ENCODE measurements at regions not wholly inside any gene's neighbourhood (a gene's known extent, or its start where the extent isn't known, plus 50 kb on each side); places are given as distances from the start of the nearest gene placed in this dataset.

DNA sequence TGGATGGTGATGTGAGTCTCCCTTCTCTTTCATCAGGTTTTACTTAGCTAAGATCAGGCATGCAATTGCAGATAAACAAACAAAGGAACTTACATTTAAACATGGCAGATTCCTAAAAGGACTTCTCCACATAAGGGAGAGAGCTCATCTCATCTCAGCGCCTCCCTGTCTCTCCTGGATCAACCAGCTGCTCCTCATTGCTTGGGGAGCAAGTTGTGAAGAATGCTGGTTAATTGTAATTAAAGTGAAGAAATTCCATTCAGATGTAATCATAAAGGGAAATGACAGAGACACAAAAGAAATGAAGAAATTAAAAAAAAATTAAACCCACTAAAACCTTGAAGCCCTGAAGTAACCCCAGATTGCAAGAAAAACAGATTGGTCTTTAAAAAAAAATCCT, 104.4 kb upstream of the DIO2 start:
- Histone ChIP-seq H3K9me3 (peaks cover 0 to 8% (median 0%) of the 10 kb centered on the region in 3 donors), H3K27me3 (no peaks in the 10 kb centered on the region), H3K36me3 (no peaks in the 10 kb centered on the region), H3K27ac (no peak overlapping the region), H3K4me1 (peaks cover 0 to 14% (median 5%) of the 10 kb centered on the region in 3 donors), H3K4me3 (no peak overlapping the region)
- TF ChIP-seq, protein P1, sequence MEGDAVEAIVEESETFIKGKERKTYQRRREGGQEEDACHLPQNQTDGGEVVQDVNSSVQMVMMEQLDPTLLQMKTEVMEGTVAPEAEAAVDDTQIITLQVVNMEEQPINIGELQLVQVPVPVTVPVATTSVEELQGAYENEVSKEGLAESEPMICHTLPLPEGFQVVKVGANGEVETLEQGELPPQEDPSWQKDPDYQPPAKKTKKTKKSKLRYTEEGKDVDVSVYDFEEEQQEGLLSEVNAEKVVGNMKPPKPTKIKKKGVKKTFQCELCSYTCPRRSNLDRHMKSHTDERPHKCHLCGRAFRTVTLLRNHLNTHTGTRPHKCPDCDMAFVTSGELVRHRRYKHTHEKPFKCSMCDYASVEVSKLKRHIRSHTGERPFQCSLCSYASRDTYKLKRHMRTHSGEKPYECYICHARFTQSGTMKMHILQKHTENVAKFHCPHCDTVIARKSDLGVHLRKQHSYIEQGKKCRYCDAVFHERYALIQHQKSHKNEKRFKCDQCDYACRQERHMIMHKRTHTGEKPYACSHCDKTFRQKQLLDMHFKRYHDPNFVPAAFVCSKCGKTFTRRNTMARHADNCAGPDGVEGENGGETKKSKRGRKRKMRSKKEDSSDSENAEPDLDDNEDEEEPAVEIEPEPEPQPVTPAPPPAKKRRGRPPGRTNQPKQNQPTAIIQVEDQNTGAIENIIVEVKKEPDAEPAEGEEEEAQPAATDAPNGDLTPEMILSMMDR (IDR thresholded peaks at IDR 0.05), result no peak
- TF ChIP-seq POLR2A (IDR thresholded peaks at IDR 0.05) (no peak), EP300 (IDR thresholded peaks at IDR 0.05) (no peak), POLR2AphosphoS5 (IDR thresholded peaks at IDR 0.05) (no peak)
- no peak for ATAC-seq
- 90% methylated on average over 1 of the region's 1 CpG; no CpG with 5 or more reads in 1 of the 2 donors for WGBS, 2 donors (ENCODE audit: low coverage in 1 of 2)

- Histone ChIP-seq H3K9me3 (no peaks in the 10 kb centered on the region), H3K4me3 (no peak overlapping the region), H3K27ac (no peak overlapping the region), H3K36me3 (no peaks in the 10 kb centered on the region), H3K4me1 (peaks cover 0 to 14% (median 5%) of the 10 kb centered on the region in 3 donors), H3K27me3 (no peaks in the 10 kb centered on the region)
- no peak for ATAC-seq
- TF ChIP-seq POLR2AphosphoS5 (IDR thresholded peaks at IDR 0.05), result no peak
- no peak for TF ChIP-seq EP300 (IDR thresholded peaks at IDR 0.05)
- TF ChIP-seq, protein P1 (IDR thresholded peaks at IDR 0.05), result no peak
- no peak for TF ChIP-seq POLR2A (IDR thresholded peaks at IDR 0.05)
Measured at GRCh38 chr14:80313806-80314205, 102.5 kb upstream of the DIO2 start.

DNA sequence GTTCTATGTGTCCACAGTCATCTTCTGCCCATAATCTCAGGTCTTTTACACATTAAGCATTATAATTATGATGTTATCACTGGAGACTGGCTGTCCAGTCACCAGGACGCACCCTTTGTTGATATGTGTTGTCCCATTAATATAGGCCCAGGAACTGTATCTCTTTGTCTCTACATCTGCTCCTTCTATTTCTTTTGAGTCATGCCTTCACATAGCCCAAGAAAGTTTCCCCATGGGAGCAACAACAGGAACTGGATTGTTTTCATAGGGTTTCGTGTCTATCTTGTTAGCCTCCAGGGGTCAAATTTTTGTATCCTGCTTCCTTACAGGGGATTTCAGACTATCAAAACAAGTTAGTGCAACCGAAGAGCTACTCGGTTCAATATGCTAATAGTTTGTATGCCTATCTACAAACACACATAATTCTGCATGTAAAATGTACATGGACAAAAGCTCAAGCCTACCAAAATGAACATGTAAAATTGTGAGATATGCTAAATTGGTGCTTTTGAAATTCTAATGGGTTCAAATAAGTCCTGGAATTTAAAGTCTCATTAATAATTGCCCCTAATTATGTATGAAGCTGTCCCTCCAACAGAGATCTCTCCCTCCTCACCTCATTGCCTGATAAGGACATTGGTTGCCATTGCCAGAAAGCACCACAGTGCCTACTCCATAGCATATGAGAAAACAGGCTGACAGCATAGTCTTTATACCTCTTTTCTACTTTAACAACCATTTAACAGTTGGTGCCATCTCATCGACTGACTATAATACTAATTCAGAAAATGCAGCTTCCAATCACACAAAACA, 99.8 kb upstream of the DIO2 start:
- 63 to 81% methylated on average over 3 to 5 of the region's 5 CpGs for WGBS, 2 donors (ENCODE audit: low coverage in 1 of 2)

GRCh38 chr14:80304125-80304766, 92.9 kb upstream of the DIO2 start:
- Histone ChIP-seq H3K4me1 (no peaks in the 10 kb centered on the region), H3K27ac (peak overlapping the region in 1 of 4 donors; percentile 14), H3K9me3 (no peaks in the 10 kb centered on the region), H3K4me3 (no peak overlapping the region), H3K27me3 (no peaks in the 10 kb centered on the region), H3K36me3 (no peaks in the 10 kb centered on the region)
- ATAC-seq, result peak; percentile 88
- WGBS, 2 donors (ENCODE audit: low coverage in 1 of 2), result 74% methylated on average over 6 of the region's 6 CpGs
- TF ChIP-seq POLR2AphosphoS5 (IDR thresholded peaks at IDR 0.05) (peak; percentile 34), EP300 (IDR thresholded peaks at IDR 0.05) (no peak), POLR2A (IDR thresholded peaks at IDR 0.05) (no peak)
- TF ChIP-seq, protein P1 (IDR thresholded peaks at IDR 0.05), result no peak

More for the DNA sequence above, 99.8 kb upstream of the DIO2 start:
- TF ChIP-seq, protein P1 (IDR thresholded peaks at IDR 0.05), result no peak
- TF ChIP-seq EP300 (IDR thresholded peaks at IDR 0.05) (no peak), POLR2AphosphoS5 (IDR thresholded peaks at IDR 0.05) (no peak), POLR2A (IDR thresholded peaks at IDR 0.05) (no peak)
- Histone ChIP-seq H3K4me3 (no peak overlapping the region), H3K4me1 (no peaks in the 10 kb centered on the region), H3K36me3 (no peaks in the 10 kb centered on the region), H3K27me3 (no peaks in the 10 kb centered on the region), H3K9me3 (no peaks in the 10 kb centered on the region), H3K27ac (no peak overlapping the region)
- no peak for ATAC-seq
